ENCODE measurements at regions not wholly inside any gene's neighbourhood (a gene's known extent, or its start where the extent isn't known, plus 50 kb on each side); places are given as distances from the start of the nearest gene placed in this dataset.

DNA sequence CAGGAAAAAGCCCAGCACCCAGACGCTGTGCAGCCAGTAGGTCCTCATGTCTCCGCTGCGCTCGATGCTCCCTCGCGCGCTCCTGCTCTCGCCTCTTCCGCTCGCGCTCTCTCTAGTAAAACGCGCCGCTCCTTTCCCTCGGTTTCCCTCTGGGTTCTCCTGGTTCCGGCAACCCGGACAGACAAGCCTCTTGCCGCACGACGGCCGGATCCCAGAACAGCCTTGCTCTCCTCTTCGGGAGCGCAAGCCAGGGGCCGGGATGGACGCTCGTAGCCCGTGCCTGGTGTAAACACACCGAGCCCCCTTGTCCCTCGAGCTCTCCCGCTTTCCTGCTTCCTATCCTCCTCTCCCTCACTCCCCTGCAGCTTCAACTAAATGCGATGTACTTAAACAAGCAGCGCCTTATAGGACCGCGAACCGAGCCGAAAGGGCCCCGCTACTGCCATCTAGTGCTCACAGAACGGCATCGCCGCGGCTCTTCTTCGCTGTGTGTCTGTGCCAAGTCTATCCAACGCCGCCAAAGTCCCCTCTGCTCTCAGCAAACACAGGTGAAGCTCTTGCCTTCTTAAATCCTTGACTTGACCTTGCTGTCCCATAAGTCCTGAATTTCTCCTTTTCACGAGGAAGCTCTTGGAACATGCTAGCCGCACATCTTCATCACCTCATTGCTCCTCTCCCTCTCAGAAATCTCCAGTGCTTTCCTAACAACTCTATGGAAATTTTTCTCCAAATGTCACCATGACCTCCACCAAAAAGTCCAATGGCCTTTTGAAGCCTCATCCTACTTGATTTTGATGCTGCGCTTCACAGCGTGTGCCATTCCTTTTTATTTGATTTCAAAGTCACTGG is 1037.2 kb downstream of the IGSF11 start:
- DNase-seq = peak; percentile 60 to 83
- H3K4me3 ChIP-seq (ENCODE audit: low read depth, low read length) = peak overlapping the region; percentile 64
- no peak overlapping the region for H2BK5ac ChIP-seq (ENCODE audit: low read depth, low read length, poor library complexity)
- H3K79me1 ChIP-seq (ENCODE audit: low read length) = no peaks in the 10 kb centered on the region
- no peak overlapping the region for H3K23ac ChIP-seq (ENCODE audit: low read length)
- H2AFZ ChIP-seq (ENCODE audit: insufficient read depth, low read length, poor library complexity) = peak overlapping the region; percentile 53
- H3K36me3 ChIP-seq (ENCODE audit: control insufficient read depth in 1 of 2, insufficient read depth in 2 of 2, low read length in 2 of 2) = no peaks in the 10 kb centered on the region
- H3K9ac ChIP-seq (ENCODE audit: low read length) = no peak overlapping the region
- H4K91ac ChIP-seq (ENCODE audit: low read depth, low read length) = no peak overlapping the region
- no peak overlapping the region for H2BK120ac ChIP-seq (ENCODE audit: insufficient read depth, low read length, poor library complexity)
- H3K4me1 ChIP-seq (ENCODE audit: control insufficient read depth in 1 of 2, insufficient read depth in 2 of 2, low read length in 2 of 2) = peaks cover 0 to 9% of the 10 kb centered on the region in 2 experiments
- no peak overlapping the region for H3K14ac ChIP-seq (ENCODE audit: low read length)
- no peak overlapping the region for H3K4ac ChIP-seq (ENCODE audit: low read depth, low read length)
- H3K18ac ChIP-seq (ENCODE audit: low read length) = no peak overlapping the region
- H3K27ac ChIP-seq (ENCODE audit: low read depth, low read length) = no peak overlapping the region
- H4K8ac ChIP-seq (ENCODE audit: low read depth, low read length) = no peak overlapping the region
- H4K12ac ChIP-seq (ENCODE audit: low read depth, low read length) = no peak overlapping the region
- peaks cover 5% of the 10 kb centered on the region for H3K27me3 ChIP-seq (ENCODE audit: insufficient read depth, low read length)
- no peak overlapping the region for H2AK5ac ChIP-seq (ENCODE audit: low read length)
- no CpG with 5 or more reads among the region's 48 CpGs for WGBS (ENCODE audit: extremely low coverage, insufficient coverage, insufficient read length)
- no peak overlapping the region for H2BK12ac ChIP-seq (ENCODE audit: low read length)
- H3K9me3 ChIP-seq (ENCODE audit: insufficient read depth, low read depth, low read length) = no peaks in the 10 kb centered on the region
- peak overlapping the region; percentile 91 for H3K4me2 ChIP-seq (ENCODE audit: low read length)
- H3K79me2 ChIP-seq (ENCODE audit: control insufficient read depth, insufficient read depth, low read length, poor library complexity) = no peaks in the 10 kb centered on the region

- peaks cover 5% of the 10 kb centered on the region for H3K27me3 ChIP-seq (ENCODE audit: insufficient read depth, low read length)
- no peak overlapping the region for H2BK5ac ChIP-seq (ENCODE audit: low read depth, low read length, poor library complexity)
- H4K8ac ChIP-seq (ENCODE audit: low read depth, low read length) = no peak overlapping the region
- DNase-seq = no peak
- H3K27ac ChIP-seq (ENCODE audit: low read depth, low read length) = no peak overlapping the region
- no peak overlapping the region for H3K4me2 ChIP-seq (ENCODE audit: low read length)
- no peaks in the 10 kb centered on the region for H3K79me2 ChIP-seq (ENCODE audit: control insufficient read depth, insufficient read depth, low read length, poor library complexity)
- H3K36me3 ChIP-seq (ENCODE audit: control insufficient read depth in 1 of 2, insufficient read depth in 2 of 2, low read length in 2 of 2) = no peaks in the 10 kb centered on the region
- no peak overlapping the region for H2AFZ ChIP-seq (ENCODE audit: insufficient read depth, low read length, poor library complexity)
- H3K9ac ChIP-seq (ENCODE audit: low read length) = no peak overlapping the region
- H3K23ac ChIP-seq (ENCODE audit: low read length) = no peak overlapping the region
- H3K14ac ChIP-seq (ENCODE audit: low read length) = no peak overlapping the region
- peaks cover 0 to 9% of the 10 kb centered on the region in 2 experiments for H3K4me1 ChIP-seq (ENCODE audit: control insufficient read depth in 1 of 2, insufficient read depth in 2 of 2, low read length in 2 of 2)
- no peak overlapping the region for H4K12ac ChIP-seq (ENCODE audit: low read depth, low read length)
- no peak overlapping the region for H2BK120ac ChIP-seq (ENCODE audit: insufficient read depth, low read length, poor library complexity)
- no peak overlapping the region for H3K4me3 ChIP-seq (ENCODE audit: low read depth, low read length)
- no peak overlapping the region for H3K18ac ChIP-seq (ENCODE audit: low read length)
- H2BK12ac ChIP-seq (ENCODE audit: low read length) = no peak overlapping the region
- no peaks in the 10 kb centered on the region for H3K9me3 ChIP-seq (ENCODE audit: insufficient read depth, low read depth, low read length)
- H3K4ac ChIP-seq (ENCODE audit: low read depth, low read length) = no peak overlapping the region
- no peak overlapping the region for H4K91ac ChIP-seq (ENCODE audit: low read depth, low read length)
- no CpG with 5 or more reads among the region's 4 CpGs for WGBS (ENCODE audit: extremely low coverage, insufficient coverage, insufficient read length)
- H3K79me1 ChIP-seq (ENCODE audit: low read length) = no peaks in the 10 kb centered on the region
- H2AK5ac ChIP-seq (ENCODE audit: low read length) = no peak overlapping the region
These were observed 1036.6 kb downstream of the IGSF11 start for GRCh38 chr3:117998071-117998470.

DNA sequence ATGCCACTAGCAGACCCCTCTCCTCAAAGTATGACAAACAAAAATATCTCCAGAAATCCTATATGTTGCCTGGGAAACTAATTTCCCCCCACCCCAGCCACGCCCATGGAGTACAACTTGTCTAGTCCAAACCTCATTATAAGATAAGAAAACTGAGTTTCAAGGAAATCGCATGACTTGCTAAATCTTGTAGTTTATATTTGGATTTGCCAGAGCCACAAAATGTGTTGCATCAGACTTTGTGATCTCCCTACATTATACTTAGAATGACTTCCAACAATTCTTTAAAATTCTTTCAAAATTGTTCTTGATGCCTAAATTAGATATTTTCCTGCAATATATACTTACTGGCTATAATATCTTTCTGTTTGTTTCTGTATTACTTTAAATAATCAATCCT is 1034.4 kb downstream of the IGSF11 start:
- Histone ChIP-seq H3K79me2 (ENCODE audit: control insufficient read depth, insufficient read depth, low read length, poor library complexity) (no peaks in the 10 kb centered on the region), H3K4ac (ENCODE audit: low read depth, low read length) (no peak overlapping the region), H4K12ac (ENCODE audit: low read depth, low read length) (no peak overlapping the region), H2BK120ac (ENCODE audit: insufficient read depth, low read length, poor library complexity) (no peak overlapping the region), H4K8ac (ENCODE audit: low read depth, low read length) (no peak overlapping the region), H3K18ac (ENCODE audit: low read length) (no peak overlapping the region), H2AFZ (ENCODE audit: insufficient read depth, low read length, poor library complexity) (no peak overlapping the region), H3K36me3 (ENCODE audit: control insufficient read depth in 1 of 2, insufficient read depth in 2 of 2, low read length in 2 of 2) (no peaks in the 10 kb centered on the region), H3K9me3 (ENCODE audit: insufficient read depth, low read depth, low read length) (no peaks in the 10 kb centered on the region), H3K27me3 (ENCODE audit: insufficient read depth, low read length) (peaks cover 5% of the 10 kb centered on the region), H3K79me1 (ENCODE audit: low read length) (no peaks in the 10 kb centered on the region), H3K4me2 (ENCODE audit: low read length) (no peak overlapping the region), H3K23ac (ENCODE audit: low read length) (no peak overlapping the region), H2BK12ac (ENCODE audit: low read length) (no peak overlapping the region), H3K4me3 (ENCODE audit: low read depth, low read length) (no peak overlapping the region), H4K91ac (ENCODE audit: low read depth, low read length) (no peak overlapping the region), H3K4me1 (ENCODE audit: control insufficient read depth in 1 of 2, insufficient read depth in 2 of 2, low read length in 2 of 2) (peaks cover 0 to 9% of the 10 kb centered on the region in 2 experiments), H3K9ac (ENCODE audit: low read length) (no peak overlapping the region), H2AK5ac (ENCODE audit: low read length) (no peak overlapping the region), H3K27ac (ENCODE audit: low read depth, low read length) (no peak overlapping the region), H2BK5ac (ENCODE audit: low read depth, low read length, poor library complexity) (no peak overlapping the region), H3K14ac (ENCODE audit: low read length) (no peak overlapping the region)
- whole genome bisulfite sequencing (ENCODE audit: extremely low coverage, insufficient coverage, insufficient read length) = no CpG with 5 or more reads among the region's 2 CpGs
- no peak for DNase-seq

DNA sequence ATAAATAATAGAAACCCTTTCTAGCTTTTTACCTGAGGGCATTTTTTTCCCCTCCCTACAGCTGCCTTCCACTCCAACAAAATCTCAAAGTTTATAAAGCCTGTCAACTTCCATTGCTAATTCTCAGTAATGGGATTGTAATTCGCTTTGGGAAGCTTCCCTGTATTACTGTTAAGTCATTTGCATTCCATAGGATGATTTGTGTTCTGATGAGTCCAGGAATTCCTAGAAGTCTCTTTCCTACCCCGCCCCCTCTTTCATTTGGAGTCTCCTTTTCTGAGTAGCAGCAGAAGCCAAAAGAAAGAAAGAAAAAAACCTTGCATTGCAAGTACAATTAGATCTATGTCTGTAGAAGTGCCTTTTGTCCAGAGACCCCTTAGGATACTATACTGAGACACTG is 1033.3 kb downstream of the IGSF11 start:
- no peak overlapping the region for H2BK5ac ChIP-seq (ENCODE audit: low read depth, low read length, poor library complexity)
- no peaks in the 10 kb centered on the region for H3K79me2 ChIP-seq (ENCODE audit: control insufficient read depth, insufficient read depth, low read length, poor library complexity)
- no peak overlapping the region for H2AK5ac ChIP-seq (ENCODE audit: low read length)
- no peak overlapping the region for H4K91ac ChIP-seq (ENCODE audit: low read depth, low read length)
- H2BK120ac ChIP-seq (ENCODE audit: insufficient read depth, low read length, poor library complexity) = no peak overlapping the region
- H3K4ac ChIP-seq (ENCODE audit: low read depth, low read length) = no peak overlapping the region
- H3K36me3 ChIP-seq (ENCODE audit: control insufficient read depth in 1 of 2, insufficient read depth in 2 of 2, low read length in 2 of 2) = no peaks in the 10 kb centered on the region
- no peak overlapping the region for H3K23ac ChIP-seq (ENCODE audit: low read length)
- no peak overlapping the region for H3K4me2 ChIP-seq (ENCODE audit: low read length)
- no peak overlapping the region for H3K4me3 ChIP-seq (ENCODE audit: low read depth, low read length)
- no peak overlapping the region for H2AFZ ChIP-seq (ENCODE audit: insufficient read depth, low read length, poor library complexity)
- H3K14ac ChIP-seq (ENCODE audit: low read length) = no peak overlapping the region
- H3K27me3 ChIP-seq (ENCODE audit: insufficient read depth, low read length) = peaks cover 2% of the 10 kb centered on the region
- H3K79me1 ChIP-seq (ENCODE audit: low read length) = no peaks in the 10 kb centered on the region
- no peak overlapping the region for H4K8ac ChIP-seq (ENCODE audit: low read depth, low read length)
- no peak overlapping the region for H3K18ac ChIP-seq (ENCODE audit: low read length)
- H3K9me3 ChIP-seq (ENCODE audit: insufficient read depth, low read depth, low read length) = no peaks in the 10 kb centered on the region
- H3K27ac ChIP-seq (ENCODE audit: low read depth, low read length) = no peak overlapping the region
- WGBS (ENCODE audit: extremely low coverage, insufficient coverage, insufficient read length) = no CpG with 5 or more reads among the region's 2 CpGs
- H4K12ac ChIP-seq (ENCODE audit: low read depth, low read length) = no peak overlapping the region
- no peak overlapping the region for H3K9ac ChIP-seq (ENCODE audit: low read length)
- no peak for DNase-seq
- H2BK12ac ChIP-seq (ENCODE audit: low read length) = no peak overlapping the region
- peaks cover 0 to 9% of the 10 kb centered on the region in 2 experiments for H3K4me1 ChIP-seq (ENCODE audit: control insufficient read depth in 1 of 2, insufficient read depth in 2 of 2, low read length in 2 of 2)

Measured in trophoblast cell (in vitro differentiated cells and primary cell).